Common myeloid progenitor, CD34-positive (primary cell): ENCODE measurements at regions not wholly inside any gene's neighbourhood (a gene's known extent, or its start where the extent isn't known, plus 50 kb on each side); places are given as distances from the start of the nearest gene placed in this dataset.
A peak's percentile ranks its signal among the peaks of the same experiment; 100 is the strongest.

Source experiments
- CTCF ChIA-PET: fragments of 350-600 bp; sonication (Branson Sonifier 250); formaldehyde crosslinking; loops from one replicate; lab custom pipeline; 2021; ENCODE audit warnings: antibody characterized with exemption; lab: Charles Lee
- POLR2A ChIA-PET: fragments of 350-600 bp; sonication (Branson Sonifier 250); formaldehyde crosslinking; loops from one replicate; lab custom pipeline; 2021; ENCODE audit warnings: antibody characterized with exemption; lab: Charles Lee
- DNase-seq, 3 donors: peaks; one replicate each; pipeline versions ENCODE4 v3.0.0 to v3.0.0-alpha.2; 2013
- H3K27ac ChIP-seq, 2 experiments: 1 replicate in 1 of 2; 2 replicates in 1 of 2; pipeline ENCODE4 v1.7.0; 2013; ENCODE audit warnings: inconsistent platforms in 2 of 2, low read length in 2 of 2, mild to moderate bottlenecking in 2 of 2, low read depth in 1 of 2, moderate library complexity in 1 of 2; ENCODE audit not compliant: severe bottlenecking in 2 of 2, insufficient read depth in 1 of 2, poor library complexity in 1 of 2
- H3K27me3 ChIP-seq, 5 experiments: replicated peaks in 2 of 5; 1 replicate in 3 of 5; 2 replicates in 2 of 5; pipeline versions ENCODE4 v1.6.1 to v1.7.0; 2013; ENCODE audit warnings: low read length in 4 of 5, mild to moderate bottlenecking in 2 of 5, moderate library complexity in 2 of 5, inconsistent platforms in 1 of 5; ENCODE audit not compliant: insufficient read depth in 5 of 5, control insufficient read depth in 4 of 5
- H3K36me3 ChIP-seq, 4 experiments: 1 replicate in 2 of 4; 2 replicates in 2 of 4; pipeline versions ENCODE4 v1.6.1 to v1.7.0; 2013; ENCODE audit warnings: low read length in 3 of 4, control low read depth in 1 of 4, mild to moderate bottlenecking in 1 of 4; ENCODE audit not compliant: control insufficient read depth in 4 of 4, insufficient read depth in 4 of 4
- H3K4me1 ChIP-seq, 4 experiments: 1 replicate in 3 of 4; 2 replicates in 1 of 4; pipeline versions ENCODE4 v1.6.1 to v1.7.1; 2013; ENCODE audit warnings: low read length in 3 of 4, mild to moderate bottlenecking in 3 of 4, control low read depth in 1 of 4, inconsistent platforms in 1 of 4, moderate library complexity in 1 of 4; ENCODE audit not compliant: control insufficient read depth in 4 of 4, insufficient read depth in 4 of 4; ENCODE audit errors: control extremely low read depth in 1 of 4
- H3K4me3 ChIP-seq, 7 experiments: 1 replicate in 4 of 7; 2 replicates in 3 of 7; pipeline versions ENCODE4 v1.5.1 to v1.7.0; 2013; ENCODE audit warnings: mild to moderate bottlenecking in 7 of 7, low read length in 6 of 7, moderate library complexity in 6 of 7, inconsistent platforms in 2 of 7, low read depth in 2 of 7, control low read depth in 1 of 7; ENCODE audit not compliant: insufficient read depth in 4 of 7, control insufficient read depth in 1 of 7; ENCODE audit errors: extremely low read depth in 1 of 7
- H3K9me3 ChIP-seq, 5 experiments: 1 replicate in 4 of 5; 2 replicates in 1 of 5; pipeline versions ENCODE4 v1.6.1 to v1.7.1; 2013; ENCODE audit warnings: low read length in 4 of 5, mild to moderate bottlenecking in 2 of 5, inconsistent platforms in 1 of 5, low read depth in 1 of 5, moderate library complexity in 1 of 5; ENCODE audit not compliant: control insufficient read depth in 4 of 5, insufficient read depth in 2 of 5; ENCODE audit errors: control extremely low read depth in 1 of 5
- WGBS: methylation state at CpG from one replicate; pipeline ENCODE4 v1.1.5; 2013; ENCODE audit not compliant: insufficient coverage; 5-methylcytosine and 5-hydroxymethylcytosine counted together

- Histone ChIP-seq H3K9me3 (no peaks in the 10 kb centered on the region), H3K27ac (no peak overlapping the region), H3K4me3 (no peak overlapping the region), H3K36me3 (peaks cover 0 to 2% (median 0%) of the 10 kb centered on the region in 4 experiments), H3K27me3 (no peaks in the 10 kb centered on the region), H3K4me1 (peaks cover 3 to 15% (median 9%) of the 10 kb centered on the region in 4 experiments)
- DNase-seq: no peak
- ChIA-PET CTCF (interaction anchor here (0.6 to 11.9 kb wide), 5 partner anchors 21 to 289 kb away, joined by 3 to 119 read pairs (median 5); no protein-coding TSS in a partner anchor), POLR2A (no interaction called here)
- WGBS: 98% methylated on average over 7 of the region's 11 CpGs
These were observed 58.4 kb downstream of the SLC25A47 start for GRCh38 chr14:100381395-100382105.

GRCh38 chr14:100382106-100382455 lies 58.9 kb downstream of the SLC25A47 start:
- H3K27me3 ChIP-seq: no peaks in the 10 kb centered on the region
- CTCF ChIA-PET: interaction anchor here (1.1 to 11.9 kb wide), 4 partner anchors 20 to 273 kb away, joined by 4 to 119 read pairs (median 44); no protein-coding TSS in a partner anchor
- POLR2A ChIA-PET: no interaction called here
- no peaks in the 10 kb centered on the region for H3K9me3 ChIP-seq
- H3K36me3 ChIP-seq: peaks cover 0 to 2% (median 0%) of the 10 kb centered on the region in 4 experiments
- 99% methylated on average over 6 of the region's 7 CpGs for WGBS
- DNase-seq: no peak
- no peak overlapping the region for H3K27ac ChIP-seq
- peaks cover 0 to 10% (median 4%) of the 10 kb centered on the region in 4 experiments for H3K4me1 ChIP-seq
- H3K4me3 ChIP-seq: no peak overlapping the region

GRCh38 chr14:100383727-100384158 lies 60.6 kb downstream of the SLC25A47 start:
- CTCF ChIA-PET: interaction anchor here (0.7 to 11.9 kb wide), 11 partner anchors 12 to 1278 kb away, joined by 3 to 119 read pairs (median 12); no protein-coding TSS in a partner anchor
- Histone ChIP-seq H3K9me3 (no peaks in the 10 kb centered on the region), H3K27me3 (no peaks in the 10 kb centered on the region), H3K4me1 (peaks cover 0 to 3% (median 0%) of the 10 kb centered on the region in 4 experiments), H3K4me3 (no peak overlapping the region), H3K27ac (no peak overlapping the region), H3K36me3 (peaks cover 0 to 2% (median 0%) of the 10 kb centered on the region in 4 experiments)
- DNase-seq: peak; percentile 49 to 72 (median 66)
- WGBS: 35% methylated on average over 10 of the region's 10 CpGs
- POLR2A ChIA-PET: interaction anchor here (0.7 kb wide), 1 partner anchor 237 kb away, joined by 3 read pairs; no protein-coding TSS in a partner anchor

DNA sequence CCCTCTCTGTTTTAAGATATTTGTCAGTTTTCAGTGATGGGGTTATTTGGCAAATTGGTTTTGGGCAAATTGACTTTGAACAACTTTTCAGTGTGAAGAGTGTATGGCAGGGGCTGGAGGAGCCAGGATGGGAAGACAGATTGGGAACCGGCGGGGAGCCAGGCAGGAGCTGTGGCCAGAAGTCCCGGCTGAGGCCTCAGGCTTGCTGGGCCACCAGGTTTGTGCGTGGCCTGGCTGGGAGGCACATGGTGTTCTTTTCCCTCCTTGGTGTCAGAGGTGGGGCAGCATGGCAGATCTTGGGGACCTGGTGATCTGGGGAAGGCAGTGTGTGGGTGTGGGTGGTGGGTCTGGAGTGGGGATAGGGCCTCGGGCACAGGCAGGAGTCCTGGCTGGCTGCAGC lies 61.1 kb downstream of the SLC25A47 start:
- H3K4me1 ChIP-seq: peaks cover 0 to 3% (median 0%) of the 10 kb centered on the region in 4 experiments

DNA sequence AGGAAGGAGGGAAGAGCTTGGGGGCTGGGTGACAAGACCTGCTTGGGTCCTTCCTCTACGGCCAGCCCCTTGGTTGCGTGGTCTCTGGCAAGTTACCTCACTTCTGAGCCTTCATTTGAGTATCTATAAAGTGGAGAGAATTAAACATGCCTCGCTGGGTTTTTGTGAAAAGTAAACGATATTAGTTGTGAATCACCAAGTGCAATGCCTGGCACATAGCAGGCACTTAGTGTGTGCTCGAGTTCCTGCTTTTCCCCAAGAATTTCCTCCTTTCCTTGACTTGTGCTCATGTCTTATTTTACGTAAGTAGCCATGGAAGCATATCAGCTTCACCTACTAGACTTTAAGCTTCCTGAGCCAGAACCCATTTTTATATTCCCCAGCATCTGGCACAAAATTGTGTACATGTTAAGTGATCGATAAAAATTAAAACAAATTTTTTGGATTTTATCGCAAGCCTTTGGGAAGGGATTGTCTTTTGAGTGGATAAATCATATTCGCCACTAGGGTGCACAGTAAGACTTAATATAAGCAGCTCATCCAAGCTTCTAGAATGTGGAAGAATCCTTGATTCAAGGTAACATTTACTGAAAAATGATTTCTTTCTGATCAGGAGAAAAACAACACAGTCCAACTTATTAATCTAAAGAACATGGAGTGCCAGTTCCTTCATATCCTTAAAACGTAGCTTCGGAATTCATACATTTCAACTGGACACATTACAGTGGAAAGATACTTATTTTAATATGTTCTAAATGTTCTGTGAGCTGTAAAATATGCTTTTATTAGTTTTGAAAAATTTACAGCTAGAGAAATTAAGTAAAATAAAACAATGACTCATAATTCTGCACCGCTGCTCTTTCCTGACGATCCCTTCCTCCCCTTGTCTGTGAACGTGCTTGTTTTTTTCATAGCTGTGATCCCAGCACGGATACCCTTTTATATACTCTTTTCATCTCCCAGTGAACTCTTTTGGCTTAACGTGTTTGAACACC lies 62.0 kb downstream of the SLC25A47 start:
- peaks cover 0 to 3% (median 0%) of the 10 kb centered on the region in 4 experiments for H3K4me1 ChIP-seq
- ChIA-PET CTCF (interaction anchor here (0.6 to 11.9 kb wide), 29 partner anchors 8 to 1280 kb away, joined by 3 to 119 read pairs (median 5); partner anchors contain the start of gene WDR25), POLR2A (interaction anchor here (0.6 kb wide), 1 partner anchor 17 kb away, joined by 4 read pairs; no protein-coding TSS in a partner anchor)
- no peak overlapping the region for H3K4me3 ChIP-seq
- H3K27me3 ChIP-seq: no peaks in the 10 kb centered on the region
- DNase-seq: peak in 2 of 3 donors; percentile 56 to 57
- H3K27ac ChIP-seq: no peak overlapping the region
- no peaks in the 10 kb centered on the region for H3K9me3 ChIP-seq
- WGBS: 89% methylated on average over 8 of the region's 16 CpGs
- peaks cover 0 to 2% (median 0%) of the 10 kb centered on the region in 4 experiments for H3K36me3 ChIP-seq

More for the DNA sequence above, 61.1 kb downstream of the SLC25A47 start:
- Histone ChIP-seq H3K9me3 (no peaks in the 10 kb centered on the region), H3K27me3 (no peaks in the 10 kb centered on the region), H3K36me3 (peaks cover 0 to 2% (median 0%) of the 10 kb centered on the region in 4 experiments), H3K4me3 (no peak overlapping the region), H3K27ac (no peak overlapping the region)
- CTCF ChIA-PET: interaction anchor here (1.1 to 11.9 kb wide), 20 partner anchors 11 to 1281 kb away, joined by 3 to 119 read pairs (median 6); no protein-coding TSS in a partner anchor
- 100% methylated on average over 2 of the region's 5 CpGs for WGBS
- no peak for DNase-seq
- POLR2A ChIA-PET: no interaction called here

DNA sequence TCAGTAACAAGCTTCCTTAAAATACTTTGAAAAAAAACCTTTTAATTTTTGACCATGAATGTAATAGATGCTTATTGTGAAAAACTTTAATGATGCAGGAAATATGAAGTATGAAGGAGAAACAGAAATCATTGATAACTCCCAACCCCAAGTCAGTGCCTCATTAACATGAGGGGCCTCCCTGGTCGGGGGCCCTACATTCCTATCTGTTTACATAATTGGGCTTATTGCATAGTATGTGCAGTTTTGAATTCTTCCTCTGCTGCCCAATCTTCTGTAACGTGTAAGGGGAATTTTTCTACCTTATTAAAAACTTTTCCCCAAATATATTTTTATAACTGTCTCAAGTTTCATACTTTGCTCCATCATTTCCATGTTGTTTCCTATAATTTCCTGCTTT lies 63.0 kb downstream of the SLC25A47 start:
- Histone ChIP-seq H3K36me3 (no peaks in the 10 kb centered on the region), H3K4me1 (peaks cover 0 to 3% (median 0%) of the 10 kb centered on the region in 4 experiments), H3K27me3 (no peaks in the 10 kb centered on the region), H3K4me3 (no peak overlapping the region), H3K9me3 (no peaks in the 10 kb centered on the region), H3K27ac (no peak overlapping the region)
- CTCF ChIA-PET: interaction anchor here (1.1 to 11.9 kb wide), 11 partner anchors 9 to 269 kb away, joined by 4 to 119 read pairs (median 8); partner anchors contain the start of gene WDR25
- no CpG with 5 or more reads among the region's 2 CpGs for whole genome bisulfite sequencing
- POLR2A ChIA-PET: interaction anchor here (0.6 kb wide), 1 partner anchor 18 kb away, joined by 4 read pairs; no protein-coding TSS in a partner anchor
- DNase-seq: no peak
